GM23338 (cell line): ENCODE measurements at regions not wholly inside any gene's neighbourhood (a gene's known extent, or its start where the extent isn't known, plus 50 kb on each side); places are given as distances from the start of the nearest gene placed in this dataset.

Source experiments
- ATAC-seq: fragments of 200-7000 bp; cut with Tn5 transposase; 3 replicates; pipeline ENCODE4 v1.9.1; 2020
- DNase-seq: peaks from one replicate; pipeline ENCODE4 v3.0.0-alpha.2; 2015; ENCODE audit warnings: low spot score
- H2AFZ ChIP-seq: fragments of 200-600 bp; sonication (generic); 2 replicates; pipeline ENCODE4 v1.8.0; 2016; ENCODE audit warnings: antibody characterized with exemption, mild to moderate bottlenecking, moderate library complexity
- H3F3A ChIP-seq: fragments of 200-600 bp; sonication (generic); replicated peaks from 2 replicates; pipeline ENCODE4 v1.8.0; 2017; ENCODE audit warnings: antibody characterized with exemption, mixed run types, low read depth
- H3K27ac ChIP-seq: fragments of 200-600 bp; sonication (generic); 2 replicates; pipeline ENCODE4 v1.6.1; 2016; ENCODE audit warnings: low read depth
- H3K27me3 ChIP-seq: fragments of 200-600 bp; sonication (generic); 2 replicates; pipeline ENCODE4 v1.8.0; 2016; ENCODE audit warnings: mild to moderate bottlenecking, mixed run types, moderate library complexity; ENCODE audit not compliant: insufficient read depth
- H3K36me3 ChIP-seq: fragments of 200-600 bp; sonication (generic); 2 replicates; pipeline ENCODE4 v1.8.0; 2016; ENCODE audit warnings: mild to moderate bottlenecking; ENCODE audit not compliant: insufficient read depth
- H3K4me1 ChIP-seq: fragments of 200-600 bp; sonication (generic); 2 replicates; pipeline ENCODE4 v1.8.0; 2016; ENCODE audit warnings: mild to moderate bottlenecking, moderate library complexity; ENCODE audit not compliant: insufficient read depth
- H3K4me2 ChIP-seq: fragments of 200-600 bp; sonication (generic); 2 replicates; pipeline ENCODE4 v1.7.1; 2017; ENCODE audit warnings: mixed run types
- H3K4me3 ChIP-seq: fragments of 200-600 bp; sonication (generic); 2 replicates; pipeline ENCODE4 v1.6.1; 2016; ENCODE audit warnings: mixed run types
- H3K79me2 ChIP-seq: fragments of 200-600 bp; sonication (generic); replicated peaks from 2 replicates; pipeline ENCODE4 v1.8.0; 2017; ENCODE audit warnings: mild to moderate bottlenecking; ENCODE audit not compliant: insufficient read depth
- H3K9me2 ChIP-seq: fragments of 200-600 bp; sonication (generic); 2 replicates; pipeline ENCODE4 v1.8.0; 2017; ENCODE audit not compliant: insufficient read depth
- H4K20me1 ChIP-seq: fragments of 200-600 bp; sonication (generic); replicated peaks from 2 replicates; pipeline ENCODE4 v1.8.0; 2017; ENCODE audit warnings: mild to moderate bottlenecking; ENCODE audit not compliant: insufficient read depth
- H3K27ac Mint-ChIP-seq: 2 replicates; pipeline ENCODE4 v1.8.0; 2020; ENCODE audit warnings: inconsistent platforms, mild to moderate bottlenecking, moderate library complexity, mixed read lengths
- H3K27me3 Mint-ChIP-seq: 3 replicates; pipeline ENCODE4 v1.8.0; 2022; ENCODE audit warnings: low read depth, mild to moderate bottlenecking, moderate library complexity, mixed read lengths, inconsistent platforms; ENCODE audit not compliant: insufficient read depth, poor library complexity
- H3K36me3 Mint-ChIP-seq: 3 replicates; pipeline ENCODE4 v1.8.0; 2021; ENCODE audit warnings: low read depth, mild to moderate bottlenecking, inconsistent platforms, moderate library complexity, mixed read lengths
- H3K4me1 Mint-ChIP-seq: 3 replicates; pipeline ENCODE4 v1.8.0; 2020; ENCODE audit warnings: mild to moderate bottlenecking, inconsistent platforms, mixed read lengths
- H3K4me3 Mint-ChIP-seq: 3 replicates; pipeline ENCODE4 v1.8.0; 2021; ENCODE audit warnings: moderate library complexity, mild to moderate bottlenecking, inconsistent platforms, mixed read lengths
- H3K9me3 Mint-ChIP-seq: 3 replicates; pipeline ENCODE4 v1.8.0; 2020; ENCODE audit warnings: moderate library complexity, mild to moderate bottlenecking, inconsistent platforms, mixed read lengths
- CREB1 ChIP-seq: fragments of 250-450 bp; sonication (Bioruptor Pico); IDR thresholded peaks from 2 replicates; pipeline ENCODE4 v1.5.0; 2020; ENCODE audit warnings: low read depth, mild to moderate bottlenecking, moderate library complexity
- EZH2 ChIP-seq: fragments of 200-600 bp; sonication (generic); IDR thresholded peaks from one replicate; pipeline ENCODE4 v1.8.0; 2017; ENCODE audit warnings: antibody characterized with exemption, mild to moderate bottlenecking, low read depth; ENCODE audit not compliant: unreplicated experiment
- EZH2phosphoT487 ChIP-seq: fragments of 200-600 bp; sonication (generic); IDR thresholded peaks from one replicate; pipeline ENCODE4 v1.8.1; 2018; ENCODE audit warnings: antibody characterized with exemption; ENCODE audit not compliant: unreplicated experiment
- JUNB ChIP-seq: IDR thresholded peaks from one replicate; pipeline ENCODE4 v1.6.1; 2016; ENCODE audit warnings: antibody characterized with exemption; ENCODE audit not compliant: unreplicated experiment
- NANOG ChIP-seq: IDR thresholded peaks from 2 replicates; pipeline ENCODE4 v1.6.1; 2016; ENCODE audit warnings: antibody characterized with exemption, borderline replicate concordance
- POLR2AphosphoS5 ChIP-seq: IDR thresholded peaks from 2 replicates; pipeline ENCODE4 v1.6.1; 2016; ENCODE audit warnings: antibody characterized with exemption, low read depth
- REST ChIP-seq: IDR thresholded peaks from one replicate; pipeline ENCODE4 v1.6.1; 2018; ENCODE audit warnings: antibody characterized with exemption; ENCODE audit not compliant: unreplicated experiment
- STAT1 ChIP-seq: IDR thresholded peaks from one replicate; pipeline ENCODE4 v1.6.1; 2016; ENCODE audit warnings: antibody characterized with exemption; ENCODE audit not compliant: unreplicated experiment
- ZNF114 ChIP-seq: fragments of 250-450 bp; sonication (Bioruptor Pico); IDR thresholded peaks from 2 replicates; pipeline ENCODE4 v1.5.0; 2020; ENCODE audit warnings: mild to moderate bottlenecking, moderate library complexity
- ZNF331 ChIP-seq: fragments of 250-450 bp; sonication (Bioruptor Pico); IDR thresholded peaks from 2 replicates; pipeline ENCODE4 v1.5.0; 2020; ENCODE audit warnings: low read depth, mild to moderate bottlenecking, moderate library complexity
- ZNF462 ChIP-seq: fragments of 250-450 bp; sonication (Bioruptor Pico); IDR thresholded peaks from 2 replicates; pipeline ENCODE4 v1.5.0; 2020; ENCODE audit warnings: mild to moderate bottlenecking, moderate library complexity
- TF ChIP-seq, protein P1 (sequence below): IDR thresholded peaks from 2 replicates; pipeline ENCODE4 v1.6.1; 2016; ENCODE audit warnings: antibody characterized with exemption
- TF ChIP-seq, protein P2 (sequence below), 2 experiments: fragments of 200-600 bp in 1 of 2; sonication (generic) in 1 of 2; conservative IDR thresholded peaks; 2 replicates each; pipeline versions ENCODE4 v1.5.1 to v1.6.1; 2016 to 2017; ENCODE audit warnings: antibody characterized with exemption in 2 of 2, low read depth in 2 of 2, mild to moderate bottlenecking in 2 of 2, moderate library complexity in 1 of 2

GRCh38 chr4:89619206-89619962 is 217.6 kb downstream of the SNCA start:
- Mint-ChIP-seq H3K4me1 (peaks cover 10% of the 10 kb centered on the region; the same call in 2 of the 3 replicates), H3K27ac (no peak overlapping the region), H3K27me3 (peaks cover 1% of the 10 kb centered on the region), H3K4me3 (no peak overlapping the region), H3K36me3 (no peaks in the 10 kb centered on the region), H3K9me3 (no peaks in the 10 kb centered on the region; the same call in 2 of the 3 replicates)
- no peak for DNase-seq
- Histone ChIP-seq H2AFZ (no peak overlapping the region), H3K4me2 (no peak overlapping the region), H3K27me3 (no peaks in the 10 kb centered on the region), H3K79me2 (no peaks in the 10 kb centered on the region), H3K27ac (no peak overlapping the region), H3K4me1 (no peaks in the 10 kb centered on the region), H3K36me3 (no peaks in the 10 kb centered on the region), H4K20me1 (no peaks in the 10 kb centered on the region), H3K4me3 (no peak overlapping the region), H3K9me2 (no peaks in the 10 kb centered on the region), H3F3A (no peaks in the 10 kb centered on the region)
- no peak for ATAC-seq
- TF ChIP-seq, protein P1, sequence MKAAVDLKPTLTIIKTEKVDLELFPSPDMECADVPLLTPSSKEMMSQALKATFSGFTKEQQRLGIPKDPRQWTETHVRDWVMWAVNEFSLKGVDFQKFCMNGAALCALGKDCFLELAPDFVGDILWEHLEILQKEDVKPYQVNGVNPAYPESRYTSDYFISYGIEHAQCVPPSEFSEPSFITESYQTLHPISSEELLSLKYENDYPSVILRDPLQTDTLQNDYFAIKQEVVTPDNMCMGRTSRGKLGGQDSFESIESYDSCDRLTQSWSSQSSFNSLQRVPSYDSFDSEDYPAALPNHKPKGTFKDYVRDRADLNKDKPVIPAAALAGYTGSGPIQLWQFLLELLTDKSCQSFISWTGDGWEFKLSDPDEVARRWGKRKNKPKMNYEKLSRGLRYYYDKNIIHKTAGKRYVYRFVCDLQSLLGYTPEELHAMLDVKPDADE = no peak
- TF ChIP-seq, protein P2, sequence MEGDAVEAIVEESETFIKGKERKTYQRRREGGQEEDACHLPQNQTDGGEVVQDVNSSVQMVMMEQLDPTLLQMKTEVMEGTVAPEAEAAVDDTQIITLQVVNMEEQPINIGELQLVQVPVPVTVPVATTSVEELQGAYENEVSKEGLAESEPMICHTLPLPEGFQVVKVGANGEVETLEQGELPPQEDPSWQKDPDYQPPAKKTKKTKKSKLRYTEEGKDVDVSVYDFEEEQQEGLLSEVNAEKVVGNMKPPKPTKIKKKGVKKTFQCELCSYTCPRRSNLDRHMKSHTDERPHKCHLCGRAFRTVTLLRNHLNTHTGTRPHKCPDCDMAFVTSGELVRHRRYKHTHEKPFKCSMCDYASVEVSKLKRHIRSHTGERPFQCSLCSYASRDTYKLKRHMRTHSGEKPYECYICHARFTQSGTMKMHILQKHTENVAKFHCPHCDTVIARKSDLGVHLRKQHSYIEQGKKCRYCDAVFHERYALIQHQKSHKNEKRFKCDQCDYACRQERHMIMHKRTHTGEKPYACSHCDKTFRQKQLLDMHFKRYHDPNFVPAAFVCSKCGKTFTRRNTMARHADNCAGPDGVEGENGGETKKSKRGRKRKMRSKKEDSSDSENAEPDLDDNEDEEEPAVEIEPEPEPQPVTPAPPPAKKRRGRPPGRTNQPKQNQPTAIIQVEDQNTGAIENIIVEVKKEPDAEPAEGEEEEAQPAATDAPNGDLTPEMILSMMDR (conservative IDR thresholded peaks at IDR 0.05; ENCODE audit: low read depth in 2 of 2) = no peak
- TF ChIP-seq EZH2 = no peak
- TF ChIP-seq POLR2AphosphoS5 = no peak
- TF ChIP-seq STAT1 = no peak
- TF ChIP-seq REST = no peak
- TF ChIP-seq ZNF114 (CRISPR knock-in tag) = no peak
- no peak for TF ChIP-seq EZH2phosphoT487
- no peak for TF ChIP-seq ZNF462
- TF ChIP-seq JUNB = no peak
- TF ChIP-seq CREB1 (CRISPR knock-in tag) = no peak
- no peak for TF ChIP-seq NANOG
- TF ChIP-seq ZNF331 (CRISPR knock-in tag) = no peak
